ENCODE measurements at regions not wholly inside any gene's neighbourhood (a gene's known extent, or its start where the extent isn't known, plus 50 kb on each side); places are given as distances from the start of the nearest gene placed in this dataset.
A peak's percentile ranks its signal among the peaks of the same experiment; 100 is the strongest.

GRCh38 chr17:56648321-56648720, 54.8 kb downstream of the NOG start:
- H3K27ac Mint-ChIP-seq = no peak overlapping the region
- CTCF ChIA-PET = no interaction called here
- POLR2A ChIA-PET = no interaction called here
- Histone ChIP-seq H3K9me3 (no peaks in the 10 kb centered on the region), H3K4me1 (ENCODE audit: control insufficient read depth in 1 of 2, extremely low read depth in 1 of 2, insufficient read depth in 2 of 2, low read length in 2 of 2) (no peaks in the 10 kb centered on the region), H3K27me3 (replicated peaks in 1 of 2; ENCODE audit: control insufficient read depth in 2 of 2, extremely low read depth in 1 of 2, insufficient read depth in 2 of 2, low read length in 1 of 2) (no peaks in the 10 kb centered on the region), H3K4me3 (ENCODE audit: control insufficient read depth in 1 of 2, extremely low read depth in 1 of 2, low read length in 1 of 2) (no peak overlapping the region), H3K27ac (ENCODE audit: low read length) (no peak overlapping the region), H3K36me3 (ENCODE audit: control insufficient read depth in 2 of 2, extremely low read depth in 1 of 2, insufficient read depth in 1 of 2, low read length in 1 of 2) (no peaks in the 10 kb centered on the region)
- H3K27me3 Mint-ChIP-seq = peaks cover 0 to 7% of the 10 kb centered on the region in 2 donors
- no peak overlapping the region for H3K4me3 Mint-ChIP-seq
- no CpG with 5 or more reads among the region's 5 CpGs for WGBS (ENCODE audit: insufficient coverage)
- no peaks in the 10 kb centered on the region for H3K9me3 Mint-ChIP-seq
- no peak for DNase-seq
- no peak for ATAC-seq (replicated peaks in 1 of 4)
- H3K4me1 Mint-ChIP-seq = peaks cover under 1 to 13% (median 1%) of the 10 kb centered on the region in 3 donors
- no peaks in the 10 kb centered on the region for H3K36me3 Mint-ChIP-seq

- Histone ChIP-seq H3K4me3 (ENCODE audit: control insufficient read depth in 1 of 2, extremely low read depth in 1 of 2, low read length in 1 of 2) (no peak overlapping the region), H3K27ac (ENCODE audit: low read length) (no peak overlapping the region), H3K9me3 (no peaks in the 10 kb centered on the region), H3K4me1 (ENCODE audit: control insufficient read depth in 1 of 2, extremely low read depth in 1 of 2, insufficient read depth in 2 of 2, low read length in 2 of 2) (peaks cover 3 to 4% of the 10 kb centered on the region in 2 experiments), H3K27me3 (replicated peaks in 1 of 2; ENCODE audit: control insufficient read depth in 2 of 2, extremely low read depth in 1 of 2, insufficient read depth in 2 of 2, low read length in 1 of 2) (no peaks in the 10 kb centered on the region), H3K36me3 (ENCODE audit: control insufficient read depth in 2 of 2, extremely low read depth in 1 of 2, insufficient read depth in 1 of 2, low read length in 1 of 2) (no peaks in the 10 kb centered on the region)
- DNase-seq (no peak), ATAC-seq (replicated peaks in 1 of 4) (no peak)
- Mint-ChIP-seq H3K27ac (no peak overlapping the region), H3K9me3 (no peaks in the 10 kb centered on the region), H3K36me3 (no peaks in the 10 kb centered on the region), H3K4me3 (no peak overlapping the region), H3K27me3 (peaks cover 0 to 9% of the 10 kb centered on the region in 2 donors), H3K4me1 (peaks cover 5 to 18% (median 6%) of the 10 kb centered on the region in 3 donors)
- POLR2A ChIA-PET = interaction anchor here in 1 of 2 donors (0.6 kb wide), 1 partner anchor 20 kb away, joined by 5 read pairs; no protein-coding TSS in a partner anchor
- 100% methylated on average over 1 of the region's 2 CpGs for WGBS (ENCODE audit: insufficient coverage)
- CTCF ChIA-PET = no interaction called here
These were observed 55.3 kb downstream of the NOG start for GRCh38 chr17:56648806-56649205.

GRCh38 chr17:56652628-56653027, 59.1 kb downstream of the NOG start:
- no CpG with 5 or more reads among the region's 2 CpGs for WGBS (ENCODE audit: insufficient coverage)
- CTCF ChIA-PET = interaction anchor here (1.9 to 2.7 kb wide), 2 partner anchors 60 to 61 kb away, joined by 6 to 18 read pairs; partner anchors contain the start of gene NOG (in 1 of the 2)
- peaks cover 4% of the 10 kb centered on the region in 2 experiments for H3K4me1 ChIP-seq (ENCODE audit: control insufficient read depth in 1 of 2, extremely low read depth in 1 of 2, insufficient read depth in 2 of 2, low read length in 2 of 2)
- DNase-seq (no peak), ATAC-seq (replicated peaks in 1 of 4) (no peak)
- H3K4me3 Mint-ChIP-seq = no peak overlapping the region
- H3K4me3 ChIP-seq (ENCODE audit: control insufficient read depth in 1 of 2, extremely low read depth in 1 of 2, low read length in 1 of 2) = no peak overlapping the region
- H3K36me3 Mint-ChIP-seq = no peaks in the 10 kb centered on the region
- no peak overlapping the region for H3K27ac ChIP-seq (ENCODE audit: low read length)
- no peak overlapping the region for H3K27ac Mint-ChIP-seq
- H3K27me3 ChIP-seq (replicated peaks in 1 of 2; ENCODE audit: control insufficient read depth in 2 of 2, extremely low read depth in 1 of 2, insufficient read depth in 2 of 2, low read length in 1 of 2) = no peaks in the 10 kb centered on the region
- H3K9me3 ChIP-seq = no peaks in the 10 kb centered on the region
- H3K4me1 Mint-ChIP-seq = peaks cover 6 to 10% (median 9%) of the 10 kb centered on the region in 3 donors
- peaks cover 0 to 2% of the 10 kb centered on the region in 2 donors for H3K27me3 Mint-ChIP-seq
- no peaks in the 10 kb centered on the region for H3K36me3 ChIP-seq (ENCODE audit: control insufficient read depth in 2 of 2, extremely low read depth in 1 of 2, insufficient read depth in 1 of 2, low read length in 1 of 2)
- H3K9me3 Mint-ChIP-seq = peaks cover 0 to 2% (median 0%) of the 10 kb centered on the region in 3 donors
- POLR2A ChIA-PET = interaction anchor here in 1 of 2 donors (0.5 kb wide), 1 partner anchor 58 kb away, joined by 5 read pairs; no protein-coding TSS in a partner anchor

- Mint-ChIP-seq H3K4me1 (peaks cover 6 to 10% (median 9%) of the 10 kb centered on the region in 3 donors), H3K9me3 (peaks cover 0 to 2% (median 0%) of the 10 kb centered on the region in 3 donors), H3K27me3 (peaks cover 0 to 2% of the 10 kb centered on the region in 2 donors), H3K36me3 (no peaks in the 10 kb centered on the region), H3K27ac (peak overlapping the region; percentile 28 to 45), H3K4me3 (no peak overlapping the region)
- ChIA-PET POLR2A (interaction anchor here in 1 of 2 donors (0.5 kb wide), 1 partner anchor 43 kb away, joined by 7 read pairs; no protein-coding TSS in a partner anchor), CTCF (interaction anchor here (0.7 to 2.7 kb wide), 8 partner anchors 17 to 126 kb away, joined by 3 to 18 read pairs (median 4); partner anchors contain the start of gene NOG (in 1 of the 2))
- Histone ChIP-seq H3K4me1 (ENCODE audit: control insufficient read depth in 1 of 2, extremely low read depth in 1 of 2, insufficient read depth in 2 of 2, low read length in 2 of 2) (peaks cover 4% of the 10 kb centered on the region in 2 experiments), H3K4me3 (ENCODE audit: control insufficient read depth in 1 of 2, extremely low read depth in 1 of 2, low read length in 1 of 2) (no peak overlapping the region), H3K27me3 (replicated peaks in 1 of 2; ENCODE audit: control insufficient read depth in 2 of 2, extremely low read depth in 1 of 2, insufficient read depth in 2 of 2, low read length in 1 of 2) (no peaks in the 10 kb centered on the region), H3K36me3 (ENCODE audit: control insufficient read depth in 2 of 2, extremely low read depth in 1 of 2, insufficient read depth in 1 of 2, low read length in 1 of 2) (no peaks in the 10 kb centered on the region), H3K27ac (ENCODE audit: low read length) (no peak overlapping the region), H3K9me3 (no peaks in the 10 kb centered on the region)
- DNase-seq (peak; percentile 21 to 84 (median 62)), ATAC-seq (replicated peaks in 1 of 4) (peak; percentile 96 to 100 (median 98))
- WGBS (ENCODE audit: insufficient coverage) = 17% methylated on average over 1 of the region's 3 CpGs
These were observed 60.4 kb downstream of the NOG start for GRCh38 chr17:56653877-56654276.

GRCh38 chr17:56656701-56657327, 63.3 kb downstream of the NOG start:
- H3K36me3 ChIP-seq (ENCODE audit: control insufficient read depth in 2 of 2, extremely low read depth in 1 of 2, insufficient read depth in 1 of 2, low read length in 1 of 2) = no peaks in the 10 kb centered on the region
- POLR2A ChIA-PET = no interaction called here
- Mint-ChIP-seq H3K4me3 (no peak overlapping the region), H3K36me3 (no peaks in the 10 kb centered on the region), H3K27me3 (peaks cover 0 to 3% of the 10 kb centered on the region in 2 donors), H3K9me3 (peaks cover 0 to 2% (median 0%) of the 10 kb centered on the region in 3 donors), H3K27ac (no peak overlapping the region), H3K4me1 (peaks cover 6 to 10% (median 9%) of the 10 kb centered on the region in 3 donors)
- H3K27me3 ChIP-seq (replicated peaks in 1 of 2; ENCODE audit: control insufficient read depth in 2 of 2, extremely low read depth in 1 of 2, insufficient read depth in 2 of 2, low read length in 1 of 2) = peaks cover 0 to 5% of the 10 kb centered on the region in 2 experiments
- H3K4me1 ChIP-seq (ENCODE audit: control insufficient read depth in 1 of 2, extremely low read depth in 1 of 2, insufficient read depth in 2 of 2, low read length in 2 of 2) = peaks cover 4% of the 10 kb centered on the region in 2 experiments
- no peaks in the 10 kb centered on the region for H3K9me3 ChIP-seq
- WGBS (ENCODE audit: insufficient coverage) = 93% methylated on average over 4 of the region's 5 CpGs
- ATAC-seq (replicated peaks in 1 of 4) (no peak), DNase-seq (no peak)
- no peak overlapping the region for H3K27ac ChIP-seq (ENCODE audit: low read length)
- H3K4me3 ChIP-seq (ENCODE audit: control insufficient read depth in 1 of 2, extremely low read depth in 1 of 2, low read length in 1 of 2) = no peak overlapping the region
- CTCF ChIA-PET = no interaction called here

- POLR2A ChIA-PET = no interaction called here
- H3K4me3 Mint-ChIP-seq = no peak overlapping the region
- no peak overlapping the region for H3K27ac ChIP-seq (ENCODE audit: low read length)
- H3K27me3 ChIP-seq (replicated peaks in 1 of 2; ENCODE audit: control insufficient read depth in 2 of 2, extremely low read depth in 1 of 2, insufficient read depth in 2 of 2, low read length in 1 of 2) = peaks cover 0 to 13% of the 10 kb centered on the region in 2 experiments
- no peaks in the 10 kb centered on the region for H3K36me3 Mint-ChIP-seq
- peaks cover 3 to 5% (median 4%) of the 10 kb centered on the region in 3 donors for H3K4me1 Mint-ChIP-seq
- DNase-seq (no peak), ATAC-seq (replicated peaks in 1 of 4) (no peak)
- H3K9me3 ChIP-seq = no peaks in the 10 kb centered on the region
- 100% methylated on average over 1 of the region's 5 CpGs for WGBS (ENCODE audit: insufficient coverage)
- peaks cover 0 to 2% (median 0%) of the 10 kb centered on the region in 3 donors for H3K9me3 Mint-ChIP-seq
- peaks cover 0 to 3% of the 10 kb centered on the region in 2 donors for H3K27me3 Mint-ChIP-seq
- no peak overlapping the region for H3K4me3 ChIP-seq (ENCODE audit: control insufficient read depth in 1 of 2, extremely low read depth in 1 of 2, low read length in 1 of 2)
- no peak overlapping the region for H3K27ac Mint-ChIP-seq
- CTCF ChIA-PET = interaction anchor here in 1 of 2 donors (0.6 kb wide), 1 partner anchor 58 kb away, joined by 3 read pairs; no protein-coding TSS in a partner anchor
- no peaks in the 10 kb centered on the region for H3K36me3 ChIP-seq (ENCODE audit: control insufficient read depth in 2 of 2, extremely low read depth in 1 of 2, insufficient read depth in 1 of 2, low read length in 1 of 2)
- H3K4me1 ChIP-seq (ENCODE audit: control insufficient read depth in 1 of 2, extremely low read depth in 1 of 2, insufficient read depth in 2 of 2, low read length in 2 of 2) = peaks cover 2% of the 10 kb centered on the region in 2 experiments
These were observed 65.1 kb downstream of the NOG start for GRCh38 chr17:56658648-56659047.

Data from T-cell (primary cell).